Naive thymus-derived CD8-positive, alpha-beta T cell (primary cell): ENCODE measurements at regions not wholly inside any gene's neighbourhood (a gene's known extent, or its start where the extent isn't known, plus 50 kb on each side); places are given as distances from the start of the nearest gene placed in this dataset.
A peak's percentile ranks its signal among the peaks of the same experiment; 100 is the strongest.

ENCODE experiments used
- ATAC-seq, 2 donors: fragments of 150-1000 bp; cut with Tn5 transposase in 1 of 2; sonication (Bioruptor Pico), chemical (Tn5 transposase) in 1 of 2; 1 replicate in 1 of 2; 2 replicates in 1 of 2; pipeline ENCODE4 v1.10.0; 2021; ENCODE audit warnings: mild to moderate bottlenecking in 2 of 2, moderate library complexity in 2 of 2
- POLR2A ChIA-PET: fragments of 350-600 bp; sonication (Branson Sonifier 250); formaldehyde crosslinking; loops from one replicate; lab custom pipeline; 2021; ENCODE audit warnings: antibody characterized with exemption; lab: Charles Lee
- DNase-seq, 10 donors: peaks; one replicate each; pipeline versions ENCODE4 v3.0.0 to v3.0.0-alpha.2; 2020 to 2022
- H3K27ac Mint-ChIP-seq, 10 donors: one replicate each; pipeline ENCODE4 v1.8.0; 2020 to 2022; ENCODE audit warnings: mild to moderate bottlenecking in 10 of 10, mixed read lengths in 10 of 10, moderate library complexity in 4 of 10, inconsistent platforms in 1 of 10
- H3K27me3 Mint-ChIP-seq, 5 donors: one replicate each; pipeline ENCODE4 v1.8.0; 2021 to 2022; ENCODE audit warnings: mixed read lengths in 5 of 5
- H3K36me3 Mint-ChIP-seq, 3 donors: one replicate each; pipeline ENCODE4 v1.8.0; 2020 to 2022; ENCODE audit warnings: mixed read lengths in 3 of 3, mild to moderate bottlenecking in 2 of 3, inconsistent platforms in 1 of 3
- H3K4me1 Mint-ChIP-seq, 4 donors: one replicate each; pipeline ENCODE4 v1.8.0; 2021 to 2022; ENCODE audit warnings: mixed read lengths in 4 of 4
- H3K4me3 Mint-ChIP-seq, 10 donors: one replicate each; pipeline ENCODE4 v1.8.0; 2020 to 2022; ENCODE audit warnings: mild to moderate bottlenecking in 10 of 10, mixed read lengths in 10 of 10, moderate library complexity in 6 of 10, inconsistent platforms in 1 of 10
- H3K9me3 Mint-ChIP-seq, 9 donors: one replicate each; pipeline ENCODE4 v1.8.0; 2020 to 2022; ENCODE audit warnings: mixed read lengths in 9 of 9, mild to moderate bottlenecking in 3 of 9, inconsistent platforms in 1 of 9, moderate library complexity in 1 of 9

- no peak for DNase-seq
- ATAC-seq: no peak
- POLR2A ChIA-PET: interaction anchor here (5.3 kb wide), 1 partner anchor 119 kb away, joined by 69 read pairs; the partner anchor contains the start of gene ARHGEF3
- Mint-ChIP-seq H3K27ac (peak overlapping the region in 8 of 10 donors; percentile 40 to 95 (median 72)), H3K27me3 (no peaks in the 10 kb centered on the region), H3K36me3 (no peaks in the 10 kb centered on the region), H3K4me3 (peak overlapping the region in 1 of 10 donors; percentile 20), H3K9me3 (no peaks in the 10 kb centered on the region), H3K4me1 (peaks cover 42 to 87% (median 77%) of the 10 kb centered on the region in 4 donors)
Observed at GRCh38 chr3:56919137-56919796, 117.5 kb upstream of the ARHGEF3 start.

- DNase-seq (peak in 1 of 10 donors; percentile 13), ATAC-seq (no peak)
- H3K4me3 Mint-ChIP-seq: peak overlapping the region; percentile 48 to 100 (median 90)
- no peaks in the 10 kb centered on the region for H3K27me3 Mint-ChIP-seq
- H3K4me1 Mint-ChIP-seq: peaks cover 42 to 88% (median 78%) of the 10 kb centered on the region in 4 donors
- H3K27ac Mint-ChIP-seq: peak overlapping the region; percentile 93 to 99 (median 94)
- POLR2A ChIA-PET: interaction anchor here (0.6 to 5.3 kb wide), 6 partner anchors 8 to 237 kb away, joined by 3 to 69 read pairs (median 4); partner anchors contain the start of gene ARHGEF3
- no peaks in the 10 kb centered on the region for H3K9me3 Mint-ChIP-seq
- H3K36me3 Mint-ChIP-seq: no peaks in the 10 kb centered on the region
Observed at GRCh38 chr3:56918111-56918568, 116.4 kb upstream of the ARHGEF3 start.

- ATAC-seq: no peak
- Mint-ChIP-seq H3K4me1 (peaks cover 43 to 86% (median 80%) of the 10 kb centered on the region in 4 donors), H3K27ac (peak overlapping the region; percentile 93 to 99 (median 94)), H3K9me3 (no peaks in the 10 kb centered on the region), H3K36me3 (no peaks in the 10 kb centered on the region), H3K4me3 (peak overlapping the region; percentile 89 to 100 (median 91)), H3K27me3 (no peaks in the 10 kb centered on the region)
- POLR2A ChIA-PET: interaction anchor here (0.7 to 5.3 kb wide), 15 partner anchors 9 to 222 kb away, joined by 3 to 69 read pairs (median 4); partner anchors contain the start of gene ARHGEF3
- no peak for DNase-seq
Observed at GRCh38 chr3:56917361-56918110, 115.8 kb upstream of the ARHGEF3 start.

GRCh38 chr3:56916716-56917360 is 115.1 kb upstream of the ARHGEF3 start:
- peak overlapping the region; percentile 89 to 100 (median 91) for H3K4me3 Mint-ChIP-seq
- POLR2A ChIA-PET: interaction anchor here (0.9 to 5.3 kb wide), 22 partner anchors 8 to 234 kb away, joined by 3 to 69 read pairs (median 5); partner anchors contain the start of genes ARHGEF3 and TASOR

GRCh38 chr3:56915966-56916586 is 114.3 kb upstream of the ARHGEF3 start:
- ATAC-seq: peak; percentile 90 to 93
- Mint-ChIP-seq H3K4me3 (peak overlapping the region; percentile 89 to 100 (median 91)), H3K27me3 (no peaks in the 10 kb centered on the region), H3K9me3 (no peaks in the 10 kb centered on the region), H3K4me1 (peaks cover 38 to 78% (median 71%) of the 10 kb centered on the region in 4 donors), H3K27ac (peak overlapping the region; percentile 93 to 99 (median 94)), H3K36me3 (peaks cover 0 to 3% (median 0%) of the 10 kb centered on the region in 3 donors)
- POLR2A ChIA-PET: interaction anchor here (0.6 to 5.3 kb wide), 26 partner anchors 8 to 234 kb away, joined by 3 to 69 read pairs (median 4); partner anchors contain the start of genes ARHGEF3 and TASOR
- DNase-seq: peak; percentile 40 to 84 (median 65)

More at GRCh38 chr3:56916716-56917360, 115.1 kb upstream of the ARHGEF3 start:
- H3K27ac Mint-ChIP-seq: peak overlapping the region; percentile 93 to 99 (median 94)
- DNase-seq (no peak), ATAC-seq (peak; percentile 13 to 24)
- no peaks in the 10 kb centered on the region for H3K27me3 Mint-ChIP-seq
- H3K4me1 Mint-ChIP-seq: peaks cover 43 to 82% (median 77%) of the 10 kb centered on the region in 4 donors
- no peaks in the 10 kb centered on the region for H3K9me3 Mint-ChIP-seq
- H3K36me3 Mint-ChIP-seq: no peaks in the 10 kb centered on the region

- Mint-ChIP-seq H3K36me3 (peaks cover 0 to 15% (median 6%) of the 10 kb centered on the region in 3 donors), H3K9me3 (no peaks in the 10 kb centered on the region), H3K4me3 (peak overlapping the region; percentile 89 to 100 (median 91)), H3K27me3 (no peaks in the 10 kb centered on the region), H3K27ac (peak overlapping the region; percentile 56 to 98 (median 94)), H3K4me1 (peaks cover 39 to 82% (median 78%) of the 10 kb centered on the region in 4 donors)
- DNase-seq (no peak), ATAC-seq (no peak)
- POLR2A ChIA-PET: interaction anchor here (1.1 to 5.3 kb wide), 4 partner anchors 9 to 115 kb away, joined by 3 to 69 read pairs (median 10); partner anchors contain the start of gene ARHGEF3
Observed at GRCh38 chr3:56914646-56915045, 112.9 kb upstream of the ARHGEF3 start.

GRCh38 chr3:56911363-56911762 is 109.6 kb upstream of the ARHGEF3 start:
- POLR2A ChIA-PET: interaction anchor here (0.6 kb wide), 1 partner anchor 20 kb away, joined by 3 read pairs; no protein-coding TSS in a partner anchor
- DNase-seq (no peak), ATAC-seq (no peak)
- H3K9me3 Mint-ChIP-seq: no peaks in the 10 kb centered on the region
- H3K27ac Mint-ChIP-seq: peak overlapping the region in 1 of 10 donors; percentile 33
- no peaks in the 10 kb centered on the region for H3K27me3 Mint-ChIP-seq
- H3K4me3 Mint-ChIP-seq: no peak overlapping the region
- peaks cover 40 to 74% (median 70%) of the 10 kb centered on the region in 4 donors for H3K4me1 Mint-ChIP-seq
- H3K36me3 Mint-ChIP-seq: peaks cover 0 to 25% (median 10%) of the 10 kb centered on the region in 3 donors

- ATAC-seq (no peak), DNase-seq (no peak)
- Mint-ChIP-seq H3K4me3 (no peak overlapping the region), H3K36me3 (peaks cover 0 to 25% (median 10%) of the 10 kb centered on the region in 3 donors), H3K27me3 (no peaks in the 10 kb centered on the region), H3K27ac (peak overlapping the region in 1 of 10 donors; percentile 31), H3K4me1 (peaks cover 40 to 71% (median 62%) of the 10 kb centered on the region in 4 donors), H3K9me3 (no peaks in the 10 kb centered on the region)
- POLR2A ChIA-PET: no interaction called here
Observed at GRCh38 chr3:56909349-56909748, 107.6 kb upstream of the ARHGEF3 start.

- POLR2A ChIA-PET: interaction anchor here (0.9 kb wide), 1 partner anchor 9 kb away, joined by 3 read pairs; no protein-coding TSS in a partner anchor
- peaks cover 33 to 65% (median 55%) of the 10 kb centered on the region in 4 donors for H3K4me1 Mint-ChIP-seq
- no peak for DNase-seq
- H3K36me3 Mint-ChIP-seq: peaks cover 0 to 25% (median 10%) of the 10 kb centered on the region in 3 donors
- H3K27me3 Mint-ChIP-seq: no peaks in the 10 kb centered on the region
- ATAC-seq: no peak
- peak overlapping the region in 1 of 10 donors; percentile 5 for H3K4me3 Mint-ChIP-seq
- no peaks in the 10 kb centered on the region for H3K9me3 Mint-ChIP-seq
- peak overlapping the region in 7 of 10 donors; percentile 7 to 82 (median 35) for H3K27ac Mint-ChIP-seq
Observed at GRCh38 chr3:56908004-56908403, 106.3 kb upstream of the ARHGEF3 start.

GRCh38 chr3:56904552-56905215 is 102.9 kb upstream of the ARHGEF3 start:
- H3K36me3 Mint-ChIP-seq: peaks cover 0 to 10% (median 6%) of the 10 kb centered on the region in 3 donors
- ATAC-seq: no peak

More at GRCh38 chr3:56904552-56905215, 102.9 kb upstream of the ARHGEF3 start:
- peaks cover 51 to 70% (median 69%) of the 10 kb centered on the region in 4 donors for H3K4me1 Mint-ChIP-seq
- H3K4me3 Mint-ChIP-seq: no peak overlapping the region
- POLR2A ChIA-PET: interaction anchor here (0.8 to 1.1 kb wide), 3 partner anchors 12 to 33 kb away, joined by 3 to 4 read pairs (median 3); no protein-coding TSS in a partner anchor
- H3K9me3 Mint-ChIP-seq: no peaks in the 10 kb centered on the region
- no peak for DNase-seq
- peak overlapping the region in 4 of 10 donors; percentile 0 to 56 (median 21) for H3K27ac Mint-ChIP-seq
- no peaks in the 10 kb centered on the region for H3K27me3 Mint-ChIP-seq
